ENCODE measurements at regions not wholly inside any gene's neighbourhood (a gene's known extent, or its start where the extent isn't known, plus 50 kb on each side); places are given as distances from the start of the nearest gene placed in this dataset.

GRCh38 chr18:75517286-75517685 is 89.8 kb upstream of the SMIM21 start:
- TF ChIP-seq CTCF (IDR thresholded peaks at IDR 0.05): no peak
- TF ChIP-seq POLR2A (IDR thresholded peaks at IDR 0.05): no peak
